H1 (cell line): ENCODE measurements at regions not wholly inside any gene's neighbourhood (a gene's known extent, or its start where the extent isn't known, plus 50 kb on each side); places are given as distances from the start of the nearest gene placed in this dataset.

Source experiments
- CTCF ChIA-PET: fragments of 300-600 bp; sonication (Branson Sonifier 250); formaldehyde crosslinking; loops from one replicate; lab custom pipeline; 2021; ENCODE audit not compliant: partially characterized antibody; lab: Charles Lee
- POLR2A ChIA-PET: fragments of 300-600 bp; sonication (Branson Sonifier 250); formaldehyde crosslinking; loops from one replicate; lab custom pipeline; 2021; ENCODE audit warnings: inconsistent platforms; ENCODE audit not compliant: partially characterized antibody; lab: Charles Lee
- DNase-seq, 2 experiments: peaks; one replicate each; pipeline versions ENCODE4 v3.0.0 to v3.0.0-alpha.2; 2010 to 2022; ENCODE audit warnings: low spot score in 2 of 2, low read depth in 1 of 2, mixed read lengths in 1 of 2
- FAIRE-seq: peaks from 2 replicates; lab custom pipeline; 2011; peaks lifted over from hg19 to GRCh38; lab: Jason Lieb, UNC
- H2AFZ ChIP-seq: 2 replicates; pipeline ENCODE4 v1.8.1; 2012; ENCODE audit warnings: low read length, inconsistent platforms
- H2AK5ac ChIP-seq: 2 replicates; pipeline ENCODE4 v1.6.1; 2013; ENCODE audit warnings: low read depth, low read length
- H2BK120ac ChIP-seq: replicated peaks from 2 replicates; pipeline ENCODE3; 2013; ENCODE audit warnings: low read depth, low read length, inconsistent platforms
- H2BK12ac ChIP-seq: 2 replicates; pipeline ENCODE4 v1.6.1; 2013; ENCODE audit warnings: low read depth, low read length
- H2BK15ac ChIP-seq: 2 replicates; pipeline ENCODE4 v1.6.1; 2013; ENCODE audit warnings: low read length
- H2BK20ac ChIP-seq: 2 replicates; pipeline ENCODE4 v1.6.1; 2013; ENCODE audit warnings: low read length
- H2BK5ac ChIP-seq: 2 replicates; pipeline ENCODE4 v1.6.1; 2013; ENCODE audit warnings: low read depth, low read length
- H3K14ac ChIP-seq: 2 replicates; pipeline ENCODE4 v1.6.1; 2013; ENCODE audit warnings: inconsistent platforms; ENCODE audit not compliant: insufficient read length
- H3K18ac ChIP-seq: 2 replicates; pipeline ENCODE4 v1.6.1; 2013; ENCODE audit warnings: low read length; ENCODE audit errors: extremely low read depth
- H3K23ac ChIP-seq: 2 replicates; pipeline ENCODE4 v1.6.1; 2013; ENCODE audit warnings: inconsistent platforms; ENCODE audit not compliant: insufficient read length
- H3K23me2 ChIP-seq: 2 replicates; pipeline ENCODE4 v1.6.1; 2013; ENCODE audit warnings: low read depth, low read length
- H3K27ac ChIP-seq: 2 replicates; pipeline ENCODE4 v1.6.1; 2011; ENCODE audit warnings: low read depth, low read length, inconsistent platforms
- H3K27me3 ChIP-seq, 4 experiments: replicated peaks in 1 of 4; 1 replicate in 1 of 4; 2 replicates in 3 of 4; pipeline versions ENCODE4 v1.6.1 to v1.8.1; 2011 to 2013; ENCODE audit warnings: low read length in 3 of 4, mild to moderate bottlenecking in 3 of 4, inconsistent platforms in 2 of 4, mixed read lengths in 2 of 4, moderate library complexity in 1 of 4; ENCODE audit not compliant: control insufficient read depth in 3 of 4, insufficient read depth in 3 of 4; ENCODE audit errors: extremely low read depth in 1 of 4
- H3K36me3 ChIP-seq, 4 experiments: 2 replicates each; pipeline versions ENCODE4 v1.6.1 to v1.8.1; 2011 to 2013; ENCODE audit warnings: mild to moderate bottlenecking in 4 of 4, low read length in 3 of 4, moderate library complexity in 2 of 4, control low read depth in 1 of 4, inconsistent platforms in 1 of 4; ENCODE audit not compliant: insufficient read depth in 4 of 4, control insufficient read depth in 2 of 4
- H3K4ac ChIP-seq: replicated peaks from 2 replicates; pipeline ENCODE3; 2013; ENCODE audit warnings: low read length, low read depth, mixed read lengths, inconsistent platforms; ENCODE audit not compliant: insufficient read length
- H3K4me1 ChIP-seq, 4 experiments: replicated peaks in 1 of 4; 1 replicate in 1 of 4; 2 replicates in 3 of 4; pipeline versions ENCODE4 v1.6.1 to v1.8.1; 2011 to 2013; ENCODE audit warnings: low read length in 3 of 4, inconsistent platforms in 2 of 4, mixed read lengths in 1 of 4; ENCODE audit not compliant: insufficient read depth in 4 of 4, control insufficient read depth in 3 of 4
- H3K4me2 ChIP-seq, 2 experiments: 2 replicates each; pipeline versions ENCODE4 v1.6.1 to v1.8.1; 2011 to 2013; ENCODE audit warnings: low read depth in 2 of 2, low read length in 2 of 2, control low read depth in 1 of 2, inconsistent platforms in 1 of 2, mild to moderate bottlenecking in 1 of 2; ENCODE audit not compliant: insufficient read depth in 1 of 2
- H3K4me3 ChIP-seq, 4 experiments: fragments of 200-600, 300-600 bp in 1 of 4; sonication (generic), shearing (Covaris generic), sonication (Bioruptor Twin) in 1 of 4; 2 replicates each; pipeline versions ENCODE4 v1.5.1 to v1.8.1; 2011 to 2016; ENCODE audit warnings: low read length in 4 of 4, low read depth in 3 of 4, control low read depth in 2 of 4, inconsistent platforms in 2 of 4, mild to moderate bottlenecking in 2 of 4, mixed read lengths in 1 of 4, moderate library complexity in 1 of 4; ENCODE audit not compliant: insufficient read depth in 2 of 4; ENCODE audit errors: extremely low read depth in 1 of 4
- H3K56ac ChIP-seq: replicated peaks from 2 replicates; pipeline ENCODE3; 2013; ENCODE audit warnings: low read depth, mild to moderate bottlenecking, mixed read lengths, low read length, inconsistent platforms; ENCODE audit not compliant: insufficient read length
- H3K79me1 ChIP-seq: 2 replicates; pipeline ENCODE4 v1.6.1; 2013; ENCODE audit warnings: low read depth, low read length, control low read depth
- H3K79me2 ChIP-seq, 2 experiments: 2 replicates each; pipeline versions ENCODE4 v1.6.1 to v1.8.1; 2012 to 2013; ENCODE audit warnings: low read length in 2 of 2, mild to moderate bottlenecking in 2 of 2, inconsistent platforms in 1 of 2; ENCODE audit not compliant: insufficient read depth in 2 of 2, control insufficient read depth in 1 of 2
- H3K9ac ChIP-seq, 4 experiments: replicated peaks in 1 of 4; 1 replicate in 1 of 4; 2 replicates in 3 of 4; pipeline versions ENCODE4 v1.6.1 to v1.8.1; 2011 to 2013; ENCODE audit warnings: low read depth in 3 of 4, low read length in 3 of 4, control low read depth in 2 of 4, mild to moderate bottlenecking in 2 of 4, moderate library complexity in 2 of 4, inconsistent platforms in 1 of 4; ENCODE audit errors: extremely low read depth in 1 of 4
- H3K9me3 ChIP-seq, 2 experiments: 2 replicates each; pipeline versions ENCODE4 v1.6.1 to v1.8.1; 2012 to 2013; ENCODE audit warnings: mild to moderate bottlenecking in 2 of 2, moderate library complexity in 2 of 2, control low read depth in 1 of 2, inconsistent platforms in 1 of 2, low read depth in 1 of 2, low read length in 1 of 2, mixed read lengths in 1 of 2; ENCODE audit not compliant: insufficient read depth in 2 of 2
- H4K20me1 ChIP-seq, 2 experiments: replicated peaks in 1 of 2; 2 replicates each; pipeline versions ENCODE3 to v1.8.1; 2011 to 2013; ENCODE audit warnings: inconsistent platforms in 2 of 2, low read length in 2 of 2, mild to moderate bottlenecking in 1 of 2; ENCODE audit not compliant: insufficient read depth in 2 of 2, control insufficient read depth in 1 of 2
- H4K5ac ChIP-seq: 2 replicates; pipeline ENCODE4 v1.6.1; 2013; ENCODE audit warnings: low read length, low read depth, mixed read lengths, inconsistent platforms; ENCODE audit not compliant: insufficient read length
- H4K8ac ChIP-seq: 2 replicates; pipeline ENCODE4 v1.8.0; 2013; ENCODE audit warnings: mild to moderate bottlenecking, moderate library complexity, low read length, inconsistent platforms; ENCODE audit not compliant: insufficient read depth; ENCODE audit errors: extremely low read depth
- H4K91ac ChIP-seq: replicated peaks from 2 replicates; pipeline ENCODE3; 2013; ENCODE audit warnings: low read length, mixed read lengths, inconsistent platforms; ENCODE audit not compliant: insufficient read length
- EP300 ChIP-seq, 2 experiments: IDR thresholded peaks; 1 replicate in 1 of 2; 2 replicates in 1 of 2; pipeline ENCODE4 v1.6.1; 2011 to 2012; ENCODE audit warnings: low read depth in 2 of 2, low read length in 2 of 2, mild to moderate bottlenecking in 2 of 2, borderline replicate concordance in 1 of 2, inconsistent platforms in 1 of 2, moderate library complexity in 1 of 2
- POLR2AphosphoS5 ChIP-seq: IDR thresholded peaks from 2 replicates; pipeline ENCODE4 v1.6.1; 2011; ENCODE audit warnings: low read depth, low read length
- SIRT6 ChIP-seq: IDR thresholded peaks from one replicate; pipeline ENCODE4 v1.7.1; 2012; ENCODE audit warnings: low read length, inconsistent platforms
- WGBS, 2 experiments: shearing (Covaris generic) in 1 of 2; methylation state at CpG; one replicate each; pipeline versions ENCODE4 v1.1.6 to v1.1.7; 2013 to 2015; ENCODE audit warnings: low lambda C conversion rate in 2 of 2, mixed read lengths in 2 of 2, inconsistent platforms in 1 of 2, low coverage in 1 of 2, missing lambda C conversion rate in 1 of 2; ENCODE audit not compliant: insufficient replicate concordance in 2 of 2, insufficient coverage in 1 of 2, insufficient read length in 1 of 2; ENCODE audit errors: extremely low coverage in 1 of 2, missing lambda C conversion rate in 1 of 2; 5-methylcytosine and 5-hydroxymethylcytosine counted together

GRCh38 chrX:77017093-77017492, 430.1 kb upstream of the FGF16 start:
- H3K56ac ChIP-seq, result no peak overlapping the region
- H3K9me3 ChIP-seq, result no peaks in the 10 kb centered on the region
- H3K27me3 ChIP-seq, result no peaks in the 10 kb centered on the region
- ChIA-PET POLR2A (no interaction called here), CTCF (no interaction called here)
- no peaks in the 10 kb centered on the region for H3K79me2 ChIP-seq
- H4K91ac ChIP-seq, result no peak overlapping the region
- H3K23ac ChIP-seq, result no peak overlapping the region
- DNase-seq (no peak), FAIRE-seq (no peak)
- H3K4me3 ChIP-seq, result no peak overlapping the region
- H3K79me1 ChIP-seq, result no peaks in the 10 kb centered on the region
- no peak overlapping the region for H2BK5ac ChIP-seq
- H3K23me2 ChIP-seq, result no peaks in the 10 kb centered on the region; the same call in 1 of the 2 replicates
- no peak overlapping the region for H3K27ac ChIP-seq
- no peaks in the 10 kb centered on the region for H4K20me1 ChIP-seq
- H2AFZ ChIP-seq, result no peak overlapping the region
- H3K4me2 ChIP-seq, result no peak overlapping the region
- H2AK5ac ChIP-seq, result no peak overlapping the region
- H2BK12ac ChIP-seq, result no peak overlapping the region
- no peak overlapping the region for H3K14ac ChIP-seq
- H4K8ac ChIP-seq, result no peak overlapping the region
- no peak overlapping the region for H2BK15ac ChIP-seq
- H3K9ac ChIP-seq, result no peak overlapping the region
- no peak overlapping the region for H3K4ac ChIP-seq
- no peak overlapping the region for H2BK120ac ChIP-seq
- H4K5ac ChIP-seq, result no peak overlapping the region
- H3K36me3 ChIP-seq, result no peaks in the 10 kb centered on the region
- no CpG with 5 or more reads among the region's 3 CpGs for WGBS, 2 experiments
- H3K4me1 ChIP-seq, result peaks cover 0 to 11% (median 3%) of the 10 kb centered on the region in 4 experiments; a peak in 3 of 7 replicates
- no peak overlapping the region for H3K18ac ChIP-seq
- no peak overlapping the region for H2BK20ac ChIP-seq
- TF ChIP-seq EP300 (IDR thresholded peaks at IDR 0.05; ENCODE audit: borderline replicate concordance in 1 of 2, low read depth in 2 of 2, low read length in 2 of 2), result no peak
- TF ChIP-seq POLR2AphosphoS5, result no peak
- TF ChIP-seq SIRT6, result no peak
